ENCODE measurements at regions not wholly inside any gene's neighbourhood (a gene's known extent, or its start where the extent isn't known, plus 50 kb on each side); places are given as distances from the start of the nearest gene placed in this dataset.

DNA sequence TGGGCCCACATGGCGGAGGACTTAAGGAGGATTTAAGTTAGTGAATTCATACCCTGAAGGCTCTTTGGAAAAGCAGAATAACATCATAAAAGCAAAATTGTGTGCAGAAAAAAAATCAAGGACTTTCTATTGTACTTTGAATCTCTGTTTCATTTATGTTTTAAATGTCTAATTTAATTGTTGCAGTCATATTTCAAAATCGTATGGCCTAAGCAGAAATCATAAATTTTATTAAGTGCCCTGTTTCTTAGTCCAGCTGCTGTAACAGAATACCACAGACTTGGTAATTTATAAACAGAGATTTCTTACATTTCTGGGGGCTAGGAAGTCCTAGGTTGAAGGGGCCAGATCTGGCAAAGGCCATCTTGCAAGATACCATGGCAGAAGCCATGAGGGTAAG is 555.6 kb downstream of the LTN1 start:
- ATAC-seq: no peak
- POLR2A ChIA-PET: no interaction called here
- H3K27ac Mint-ChIP-seq: no peak overlapping the region

DNA sequence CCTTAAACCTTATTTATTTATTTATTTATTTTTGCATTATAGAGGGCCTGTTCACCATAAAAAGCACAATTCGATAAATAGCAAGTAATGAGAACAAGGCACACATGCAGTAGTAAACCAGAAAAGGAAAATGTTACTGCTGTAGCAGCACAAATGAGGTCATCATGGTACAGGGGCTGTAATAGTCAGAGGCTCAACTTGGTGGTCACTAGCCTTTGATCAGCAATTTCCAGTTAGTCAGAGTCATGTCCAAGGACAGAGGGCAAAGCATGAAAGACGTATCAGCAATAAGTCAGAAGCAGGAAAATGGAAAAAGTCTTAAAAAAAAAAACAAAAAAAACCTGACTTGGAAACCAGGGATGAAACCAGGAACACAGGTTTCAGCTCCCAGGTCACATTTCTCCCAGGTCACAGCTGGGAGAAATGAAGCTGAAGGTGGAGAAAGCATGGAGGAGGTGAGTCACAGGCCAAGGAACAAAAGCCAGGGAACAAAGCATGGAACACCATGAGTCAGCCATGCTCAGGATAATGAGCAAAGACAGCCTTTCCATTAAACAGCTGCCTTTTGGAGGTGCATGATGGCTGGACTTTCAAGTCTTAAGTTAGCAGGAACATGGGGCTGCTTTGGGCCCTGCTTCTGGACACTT is 556.3 kb downstream of the LTN1 start:
- Mint-ChIP-seq H3K27me3 (ENCODE audit: low read depth) (no peaks in the 10 kb centered on the region), H3K9me3 (no peaks in the 10 kb centered on the region), H3K36me3 (no peaks in the 10 kb centered on the region), H3K27ac (no peak overlapping the region), H3K4me3 (no peak overlapping the region), H3K4me1 (no peaks in the 10 kb centered on the region)
- no peak for DNase-seq (ENCODE audit: low spot score)
- ATAC-seq: no peak
- no peak for TF ChIP-seq SOX15 (CRISPR knock-in tag; IDR thresholded peaks at IDR 0.05)
- TF ChIP-seq, protein P1, sequence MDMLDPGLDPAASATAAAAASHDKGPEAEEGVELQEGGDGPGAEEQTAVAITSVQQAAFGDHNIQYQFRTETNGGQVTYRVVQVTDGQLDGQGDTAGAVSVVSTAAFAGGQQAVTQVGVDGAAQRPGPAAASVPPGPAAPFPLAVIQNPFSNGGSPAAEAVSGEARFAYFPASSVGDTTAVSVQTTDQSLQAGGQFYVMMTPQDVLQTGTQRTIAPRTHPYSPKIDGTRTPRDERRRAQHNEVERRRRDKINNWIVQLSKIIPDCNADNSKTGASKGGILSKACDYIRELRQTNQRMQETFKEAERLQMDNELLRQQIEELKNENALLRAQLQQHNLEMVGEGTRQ (CRISPR knock-in tag; IDR thresholded peaks at IDR 0.05): no peak
- no peak for TF ChIP-seq TP53 (CRISPR knock-in tag; IDR thresholded peaks at IDR 0.05)
- TF ChIP-seq NR1H2 (CRISPR knock-in tag; IDR thresholded peaks at IDR 0.05): no peak
- TF ChIP-seq ATF3 (CRISPR knock-in tag; conservative IDR thresholded peaks at IDR 0.05): no peak
- TF ChIP-seq ZMAT4 (CRISPR knock-in tag; IDR thresholded peaks at IDR 0.05): no peak
- ChIA-PET POLR2A (no interaction called here), CTCF (no interaction called here)

More for the DNA sequence above, 555.6 kb downstream of the LTN1 start:
- no peaks in the 10 kb centered on the region for H3K9me3 Mint-ChIP-seq
- H3K36me3 Mint-ChIP-seq: no peaks in the 10 kb centered on the region
- H3K27me3 Mint-ChIP-seq (ENCODE audit: low read depth): no peaks in the 10 kb centered on the region
- DNase-seq (ENCODE audit: low spot score): no peak
- no peaks in the 10 kb centered on the region for H3K4me1 Mint-ChIP-seq
- CTCF ChIA-PET: no interaction called here
- H3K4me3 Mint-ChIP-seq: no peak overlapping the region
- TF ChIP-seq FOXK1 (CRISPR knock-in tag; IDR thresholded peaks at IDR 0.05): no peak
- TF ChIP-seq SMAD4 (CRISPR knock-in tag; IDR thresholded peaks at IDR 0.05): no peak
- no peak for TF ChIP-seq IRF1 (CRISPR knock-in tag; IDR thresholded peaks at IDR 0.05)
- TF ChIP-seq ZNF423 (CRISPR knock-in tag; IDR thresholded peaks at IDR 0.05): no peak
- no peak for TF ChIP-seq CBFB (CRISPR knock-in tag; IDR thresholded peaks at IDR 0.05; ENCODE audit: low read depth)
- TF ChIP-seq ESRRA (CRISPR knock-in tag; IDR thresholded peaks at IDR 0.05; ENCODE audit: borderline replicate concordance): no peak
- TF ChIP-seq FOXP1 (CRISPR knock-in tag; IDR thresholded peaks at IDR 0.05; ENCODE audit: borderline replicate concordance): no peak
- no peak for TF ChIP-seq NFATC4 (CRISPR knock-in tag; IDR thresholded peaks at IDR 0.05)
- TF ChIP-seq, protein P2, sequence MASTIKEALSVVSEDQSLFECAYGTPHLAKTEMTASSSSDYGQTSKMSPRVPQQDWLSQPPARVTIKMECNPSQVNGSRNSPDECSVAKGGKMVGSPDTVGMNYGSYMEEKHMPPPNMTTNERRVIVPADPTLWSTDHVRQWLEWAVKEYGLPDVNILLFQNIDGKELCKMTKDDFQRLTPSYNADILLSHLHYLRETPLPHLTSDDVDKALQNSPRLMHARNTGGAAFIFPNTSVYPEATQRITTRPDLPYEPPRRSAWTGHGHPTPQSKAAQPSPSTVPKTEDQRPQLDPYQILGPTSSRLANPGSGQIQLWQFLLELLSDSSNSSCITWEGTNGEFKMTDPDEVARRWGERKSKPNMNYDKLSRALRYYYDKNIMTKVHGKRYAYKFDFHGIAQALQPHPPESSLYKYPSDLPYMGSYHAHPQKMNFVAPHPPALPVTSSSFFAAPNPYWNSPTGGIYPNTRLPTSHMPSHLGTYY (CRISPR knock-in tag; IDR thresholded peaks at IDR 0.05): no peak
- TF ChIP-seq GABPB1 (CRISPR knock-in tag; IDR thresholded peaks at IDR 0.05): no peak
- no peak for TF ChIP-seq ZNF396 (CRISPR knock-in tag; IDR thresholded peaks at IDR 0.05; ENCODE audit: borderline replicate concordance)
- TF ChIP-seq, protein P3, sequence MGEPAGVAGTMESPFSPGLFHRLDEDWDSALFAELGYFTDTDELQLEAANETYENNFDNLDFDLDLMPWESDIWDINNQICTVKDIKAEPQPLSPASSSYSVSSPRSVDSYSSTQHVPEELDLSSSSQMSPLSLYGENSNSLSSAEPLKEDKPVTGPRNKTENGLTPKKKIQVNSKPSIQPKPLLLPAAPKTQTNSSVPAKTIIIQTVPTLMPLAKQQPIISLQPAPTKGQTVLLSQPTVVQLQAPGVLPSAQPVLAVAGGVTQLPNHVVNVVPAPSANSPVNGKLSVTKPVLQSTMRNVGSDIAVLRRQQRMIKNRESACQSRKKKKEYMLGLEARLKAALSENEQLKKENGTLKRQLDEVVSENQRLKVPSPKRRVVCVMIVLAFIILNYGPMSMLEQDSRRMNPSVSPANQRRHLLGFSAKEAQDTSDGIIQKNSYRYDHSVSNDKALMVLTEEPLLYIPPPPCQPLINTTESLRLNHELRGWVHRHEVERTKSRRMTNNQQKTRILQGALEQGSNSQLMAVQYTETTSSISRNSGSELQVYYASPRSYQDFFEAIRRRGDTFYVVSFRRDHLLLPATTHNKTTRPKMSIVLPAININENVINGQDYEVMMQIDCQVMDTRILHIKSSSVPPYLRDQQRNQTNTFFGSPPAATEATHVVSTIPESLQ (CRISPR knock-in tag; IDR thresholded peaks at IDR 0.05): no peak
- TF ChIP-seq ZNF138 (CRISPR knock-in tag; conservative IDR thresholded peaks at IDR 0.05): no peak
- no peak for TF ChIP-seq CREM (CRISPR knock-in tag; IDR thresholded peaks at IDR 0.05)
- TF ChIP-seq ZSCAN18 (CRISPR knock-in tag; IDR thresholded peaks at IDR 0.05): no peak
- TF ChIP-seq SOX15 (CRISPR knock-in tag; IDR thresholded peaks at IDR 0.05): no peak
